SK-N-SH (cell line): ENCODE measurements at regions not wholly inside any gene's neighbourhood (a gene's known extent, or its start where the extent isn't known, plus 50 kb on each side); places are given as distances from the start of the nearest gene placed in this dataset.

Experiments
- CTCF ChIA-PET: fragments of 300-600, 350-600 bp; formaldehyde crosslinking; extraction: SDS; loops from one replicate; lab custom pipeline; 2021; lab: Yijun Ruan, JAX
- POLR2A ChIA-PET: fragments of 350-600 bp; sonication (Branson Sonifier 250); formaldehyde crosslinking; extraction: SDS; loops from one replicate; lab custom pipeline; 2020; ENCODE audit warnings: antibody characterized with exemption, inconsistent platforms; lab: Yijun Ruan, JAX
- DNase-seq: peaks from one replicate; pipeline ENCODE4 v3.0.0; 2012
- H2AFZ ChIP-seq: fragments of 200-600 bp; sonication (generic); 2 replicates; pipeline ENCODE4 v1.8.1; 2016; ENCODE audit warnings: antibody characterized with exemption, mild to moderate bottlenecking, low read depth
- H3F3A ChIP-seq: fragments of 200-600 bp; sonication (generic); replicated peaks from 2 replicates; pipeline ENCODE3; 2016; ENCODE audit warnings: antibody characterized with exemption, mild to moderate bottlenecking; ENCODE audit not compliant: insufficient read depth
- H3K27ac ChIP-seq, 2 experiments: fragments of 200-500 bp in 1 of 2; fragments of 200-600 bp in 1 of 2; sonication (Bioruptor generic) in 1 of 2; sonication (generic), shearing (Covaris generic) in 1 of 2; 2 replicates each; pipeline versions ENCODE4 v1.5.1 to v1.6.1; 2014 to 2016; ENCODE audit warnings: low read depth in 2 of 2, inconsistent platforms in 1 of 2, low read length in 1 of 2, mild to moderate bottlenecking in 1 of 2, mixed read lengths in 1 of 2
- H3K27me3 ChIP-seq: fragments of 200-600 bp; sonication (generic), shearing (Covaris generic); 2 replicates; pipeline ENCODE4 v1.6.1; 2016; ENCODE audit warnings: mixed run types; ENCODE audit not compliant: insufficient read depth
- H3K36me3 ChIP-seq, 2 experiments: fragments of 200-500 bp in 1 of 2; fragments of 200-600 bp in 1 of 2; sonication (Bioruptor generic) in 1 of 2; sonication (generic) in 1 of 2; replicated peaks in 1 of 2; 2 replicates each; pipeline versions ENCODE3 to v1.5.1; 2014 to 2016; ENCODE audit warnings: low read length in 1 of 2, mild to moderate bottlenecking in 1 of 2; ENCODE audit not compliant: insufficient read depth in 2 of 2, control insufficient read depth in 1 of 2
- H3K4me1 ChIP-seq, 2 experiments: fragments of 200-500 bp in 1 of 2; fragments of 200-600 bp in 1 of 2; sonication (Bioruptor generic) in 1 of 2; sonication (generic), shearing (Covaris generic) in 1 of 2; 2 replicates each; pipeline versions ENCODE4 v1.5.1 to v1.6.1; 2014 to 2016; ENCODE audit warnings: low read depth in 1 of 2, low read length in 1 of 2, mixed run types in 1 of 2; ENCODE audit not compliant: insufficient read depth in 2 of 2, control insufficient read depth in 1 of 2
- H3K4me2 ChIP-seq: fragments of 200-600 bp; sonication (generic), shearing (Covaris generic); 2 replicates; pipeline ENCODE4 v1.6.1; 2017; ENCODE audit warnings: mixed run types
- H3K4me3 ChIP-seq, 2 experiments: fragments of 200-500 bp in 1 of 2; fragments of 200-600 bp in 1 of 2; sonication (Bioruptor generic) in 1 of 2; sonication (generic), shearing (Covaris generic) in 1 of 2; 2 replicates each; pipeline versions ENCODE4 v1.5.1 to v1.8.1; 2014 to 2016; ENCODE audit warnings: low read depth in 2 of 2, inconsistent platforms in 1 of 2, low read length in 1 of 2, mild to moderate bottlenecking in 1 of 2, mixed read lengths in 1 of 2, moderate library complexity in 1 of 2
- H3K79me2 ChIP-seq: fragments of 200-600 bp; sonication (generic); 2 replicates; pipeline ENCODE4 v1.8.1; 2017; ENCODE audit warnings: mild to moderate bottlenecking; ENCODE audit not compliant: insufficient read depth
- H3K9ac ChIP-seq: fragments of 200-600 bp; sonication (generic); 2 replicates; pipeline ENCODE4 v1.6.1; 2017; ENCODE audit warnings: mixed run types
- H3K9me2 ChIP-seq: fragments of 200-600 bp; sonication (generic); 2 replicates; pipeline ENCODE4 v1.6.1; 2017; ENCODE audit warnings: mixed run types
- H3K9me3 ChIP-seq: fragments of 200-600 bp; sonication (generic); 2 replicates; pipeline ENCODE4 v1.6.1; 2017; ENCODE audit warnings: mixed run types, mild to moderate bottlenecking, moderate library complexity
- H4K20me1 ChIP-seq: fragments of 200-600 bp; sonication (generic); 2 replicates; pipeline ENCODE4 v1.6.1; 2017; ENCODE audit warnings: mild to moderate bottlenecking, mixed run types; ENCODE audit not compliant: insufficient read depth
- EZH2phosphoT487 ChIP-seq: fragments of 200-600 bp; sonication (generic); IDR thresholded peaks from 2 replicates; pipeline ENCODE4 v1.6.1; 2017; ENCODE audit warnings: low read depth, mixed run types, mild to moderate bottlenecking, antibody characterized with exemption, moderate library complexity, borderline replicate concordance
- FOSL2 ChIP-seq: IDR thresholded peaks from 2 replicates; pipeline ENCODE4 v1.4.0; 2012; ENCODE audit warnings: low read depth, mild to moderate bottlenecking, moderate library complexity, borderline replicate concordance
- FOXM1 ChIP-seq: IDR thresholded peaks from 2 replicates; pipeline ENCODE4 v1.4.0; 2012; ENCODE audit warnings: low read depth, mild to moderate bottlenecking
- GABPA ChIP-seq: IDR thresholded peaks from 2 replicates; pipeline ENCODE4 v1.4.0; 2012; ENCODE audit warnings: low read depth, mild to moderate bottlenecking
- JUND ChIP-seq: IDR thresholded peaks from 2 replicates; pipeline ENCODE4 v1.4.0; 2012
- NRF1 ChIP-seq: IDR thresholded peaks from 2 replicates; pipeline ENCODE4 v1.6.1; 2012; ENCODE audit warnings: low read depth, mild to moderate bottlenecking, low read length
- RAD21 ChIP-seq: IDR thresholded peaks from 2 replicates; pipeline ENCODE4 v1.6.1; 2012; ENCODE audit warnings: mild to moderate bottlenecking, low read length
- RCOR1 ChIP-seq: fragments of 150-350 bp; IDR thresholded peaks from 2 replicates; pipeline ENCODE4 v1.6.1; 2017; ENCODE audit warnings: antibody characterized with exemption, low read length
- RFX5 ChIP-seq: IDR thresholded peaks from 2 replicates; pipeline ENCODE4 v1.6.1; 2012; ENCODE audit warnings: mild to moderate bottlenecking, improper control_type of control experiment, low read length
- RXRA ChIP-seq: IDR thresholded peaks from 2 replicates; pipeline ENCODE4 v1.4.0; 2012; ENCODE audit warnings: low read depth, mild to moderate bottlenecking, borderline replicate concordance
- SIN3A ChIP-seq: IDR thresholded peaks from 2 replicates; pipeline ENCODE4 v1.6.1; 2012; ENCODE audit warnings: low read depth, mild to moderate bottlenecking, low read length, moderate library complexity, borderline replicate concordance
- TAF1 ChIP-seq: IDR thresholded peaks from 2 replicates; pipeline ENCODE4 v1.6.1; 2012; ENCODE audit warnings: low read depth, mild to moderate bottlenecking, low read length, moderate library complexity, borderline replicate concordance
- TCF12 ChIP-seq: IDR thresholded peaks from 2 replicates; pipeline ENCODE4 v1.4.0; 2012
- YY1 ChIP-seq: IDR thresholded peaks from 2 replicates; pipeline ENCODE4 v1.4.0; 2012; ENCODE audit warnings: low read depth, mild to moderate bottlenecking
- WGBS: methylation state at CpG from one replicate; pipeline ENCODE4 v1.1.6; 2017; ENCODE audit warnings: low lambda C conversion rate; 5-methylcytosine and 5-hydroxymethylcytosine counted together
- TF ChIP-seq, protein P1 (sequence below): IDR thresholded peaks from 2 replicates; pipeline ENCODE4 v1.4.0; 2012; ENCODE audit warnings: low read depth, borderline replicate concordance
- TF ChIP-seq, protein P2 (sequence below): fragments of 200-600 bp; sonication (generic); IDR thresholded peaks from 2 replicates; pipeline ENCODE4 v1.6.1; 2017; ENCODE audit warnings: antibody characterized with exemption, mild to moderate bottlenecking, moderate library complexity
- TF ChIP-seq, protein P3 (sequence below): IDR thresholded peaks from 2 replicates; pipeline ENCODE4; 2012
- TF ChIP-seq, protein P4 (sequence below): IDR thresholded peaks from 2 replicates; pipeline ENCODE4 v1.4.0; 2012; ENCODE audit warnings: low read depth

DNA sequence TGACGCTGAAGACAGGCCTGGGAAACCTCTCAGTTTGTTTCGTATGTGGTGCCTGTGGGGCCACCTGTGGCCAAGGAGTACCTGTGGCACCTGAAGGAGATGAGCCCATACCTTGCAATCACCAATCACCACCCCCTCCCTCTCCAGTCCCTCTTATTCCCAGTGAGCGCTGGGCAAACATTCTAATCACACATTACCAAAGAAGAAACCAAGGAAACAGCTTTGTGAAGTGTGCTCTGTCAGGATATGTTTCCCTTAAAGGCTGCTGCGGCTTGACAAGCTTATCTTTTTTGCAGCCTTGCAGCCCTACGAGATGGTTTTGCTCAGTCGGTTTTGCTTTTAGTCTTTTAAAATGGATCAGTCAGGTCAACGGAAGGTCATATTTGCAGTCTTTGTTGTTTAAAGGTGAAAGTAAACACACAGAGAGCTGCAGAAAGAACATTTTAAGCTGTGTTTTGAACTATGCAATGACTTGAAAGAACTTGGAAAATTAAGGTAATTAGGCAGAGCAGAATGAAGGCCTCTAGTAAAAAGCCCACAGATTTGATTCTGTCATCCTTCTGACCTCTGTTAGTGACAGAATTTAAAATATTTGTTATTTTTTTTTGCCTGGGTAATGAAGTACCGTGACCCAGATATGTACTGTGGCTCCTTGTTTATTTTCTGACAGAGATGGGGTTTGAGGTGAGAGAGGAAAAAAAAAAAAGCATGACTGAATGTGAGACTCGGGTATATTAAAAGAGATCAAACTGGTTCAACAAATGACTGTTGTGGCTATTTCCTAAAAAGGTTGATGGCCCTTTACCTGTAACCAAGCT lies 461.4 kb downstream of the NSUN3 start (continued):
- TF ChIP-seq, protein P1, sequence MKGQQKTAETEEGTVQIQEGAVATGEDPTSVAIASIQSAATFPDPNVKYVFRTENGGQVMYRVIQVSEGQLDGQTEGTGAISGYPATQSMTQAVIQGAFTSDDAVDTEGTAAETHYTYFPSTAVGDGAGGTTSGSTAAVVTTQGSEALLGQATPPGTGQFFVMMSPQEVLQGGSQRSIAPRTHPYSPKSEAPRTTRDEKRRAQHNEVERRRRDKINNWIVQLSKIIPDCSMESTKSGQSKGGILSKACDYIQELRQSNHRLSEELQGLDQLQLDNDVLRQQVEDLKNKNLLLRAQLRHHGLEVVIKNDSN = no peak
- no peak for TF ChIP-seq YY1

DNA sequence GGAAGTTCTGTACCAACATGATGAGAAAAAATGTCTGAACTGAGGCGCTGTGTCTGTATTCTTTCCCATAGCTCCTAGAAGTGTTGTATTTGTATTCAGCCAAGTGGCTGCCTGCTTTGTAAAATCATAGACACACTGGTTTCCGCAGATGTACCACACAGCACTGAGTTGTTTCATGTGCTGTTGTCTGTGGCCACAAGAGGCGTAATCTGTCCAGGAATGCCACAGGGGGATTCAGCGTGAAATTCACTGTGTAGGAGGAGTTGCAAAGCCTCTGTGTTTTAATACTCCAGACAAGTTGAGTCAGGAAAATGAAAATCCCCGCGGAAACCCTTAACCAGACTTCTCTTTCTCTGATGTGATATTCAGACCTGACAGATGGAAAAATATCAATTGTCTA lies 462.2 kb downstream of the NSUN3 start:
- Histone ChIP-seq H4K20me1 (no peaks in the 10 kb centered on the region), H3F3A (no peaks in the 10 kb centered on the region), H3K4me2 (no peak overlapping the region), H3K4me3 (no peak overlapping the region), H3K4me1 (no peaks in the 10 kb centered on the region; a peak in 1 of 4 replicates), H3K36me3 (no peaks in the 10 kb centered on the region), H2AFZ (no peak overlapping the region), H3K9me2 (no peaks in the 10 kb centered on the region), H3K9me3 (no peaks in the 10 kb centered on the region), H3K27me3 (no peaks in the 10 kb centered on the region), H3K79me2 (no peaks in the 10 kb centered on the region), H3K9ac (no peak overlapping the region), H3K27ac (no peak overlapping the region)
- no peak for TF ChIP-seq EZH2phosphoT487
- TF ChIP-seq RXRA = no peak
- TF ChIP-seq TAF1 = no peak
- TF ChIP-seq JUND = no peak
- no peak for TF ChIP-seq GABPA
- peak; percentile 50 for TF ChIP-seq RAD21
- TF ChIP-seq, protein P2, sequence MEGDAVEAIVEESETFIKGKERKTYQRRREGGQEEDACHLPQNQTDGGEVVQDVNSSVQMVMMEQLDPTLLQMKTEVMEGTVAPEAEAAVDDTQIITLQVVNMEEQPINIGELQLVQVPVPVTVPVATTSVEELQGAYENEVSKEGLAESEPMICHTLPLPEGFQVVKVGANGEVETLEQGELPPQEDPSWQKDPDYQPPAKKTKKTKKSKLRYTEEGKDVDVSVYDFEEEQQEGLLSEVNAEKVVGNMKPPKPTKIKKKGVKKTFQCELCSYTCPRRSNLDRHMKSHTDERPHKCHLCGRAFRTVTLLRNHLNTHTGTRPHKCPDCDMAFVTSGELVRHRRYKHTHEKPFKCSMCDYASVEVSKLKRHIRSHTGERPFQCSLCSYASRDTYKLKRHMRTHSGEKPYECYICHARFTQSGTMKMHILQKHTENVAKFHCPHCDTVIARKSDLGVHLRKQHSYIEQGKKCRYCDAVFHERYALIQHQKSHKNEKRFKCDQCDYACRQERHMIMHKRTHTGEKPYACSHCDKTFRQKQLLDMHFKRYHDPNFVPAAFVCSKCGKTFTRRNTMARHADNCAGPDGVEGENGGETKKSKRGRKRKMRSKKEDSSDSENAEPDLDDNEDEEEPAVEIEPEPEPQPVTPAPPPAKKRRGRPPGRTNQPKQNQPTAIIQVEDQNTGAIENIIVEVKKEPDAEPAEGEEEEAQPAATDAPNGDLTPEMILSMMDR = peak; percentile 8; the same call in 1 of the 2 replicates
- TF ChIP-seq, protein P3, sequence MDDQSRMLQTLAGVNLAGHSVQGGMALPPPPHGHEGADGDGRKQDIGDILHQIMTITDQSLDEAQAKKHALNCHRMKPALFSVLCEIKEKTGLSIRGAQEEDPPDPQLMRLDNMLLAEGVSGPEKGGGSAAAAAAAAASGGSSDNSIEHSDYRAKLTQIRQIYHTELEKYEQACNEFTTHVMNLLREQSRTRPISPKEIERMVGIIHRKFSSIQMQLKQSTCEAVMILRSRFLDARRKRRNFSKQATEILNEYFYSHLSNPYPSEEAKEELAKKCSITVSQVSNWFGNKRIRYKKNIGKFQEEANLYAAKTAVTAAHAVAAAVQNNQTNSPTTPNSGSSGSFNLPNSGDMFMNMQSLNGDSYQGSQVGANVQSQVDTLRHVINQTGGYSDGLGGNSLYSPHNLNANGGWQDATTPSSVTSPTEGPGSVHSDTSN = no peak
- no peak for TF ChIP-seq RFX5
- TF ChIP-seq NRF1 = no peak
- no peak for TF ChIP-seq SIN3A
- no peak for TF ChIP-seq FOXM1
- no peak for TF ChIP-seq TCF12
- TF ChIP-seq, protein P4, sequence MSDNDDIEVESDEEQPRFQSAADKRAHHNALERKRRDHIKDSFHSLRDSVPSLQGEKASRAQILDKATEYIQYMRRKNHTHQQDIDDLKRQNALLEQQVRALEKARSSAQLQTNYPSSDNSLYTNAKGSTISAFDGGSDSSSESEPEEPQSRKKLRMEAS = no peak
- TF ChIP-seq FOSL2 = no peak
- no peak for TF ChIP-seq RCOR1
- CTCF ChIA-PET = interaction anchor here (0.6 to 1.2 kb wide), 3 partner anchors 221 to 966 kb away, joined by 3 to 5 read pairs (median 3); no protein-coding TSS in a partner anchor
- 81% methylated on average over 6 of the region's 6 CpGs for WGBS
- POLR2A ChIA-PET = no interaction called here
- no peak for DNase-seq
